SU-DHL-6 (cell line): ENCODE measurements at regions not wholly inside any gene's neighbourhood (a gene's known extent, or its start where the extent isn't known, plus 50 kb on each side); places are given as distances from the start of the nearest gene placed in this dataset.

ENCODE experiments used
- EZH2phosphoT487 ChIP-seq: fragments of 200-600 bp; sonication (generic), shearing (Covaris generic); conservative IDR thresholded peaks from 2 replicates; pipeline ENCODE4 v1.6.1; 2018; ENCODE audit warnings: mild to moderate bottlenecking, antibody characterized with exemption, low read length, moderate library complexity, mixed read lengths
- TF ChIP-seq, protein P1 (sequence below): fragments of 200-600 bp; sonication (generic); IDR thresholded peaks from one replicate; pipeline ENCODE4 v1.5.1; 2017; ENCODE audit warnings: antibody characterized with exemption, mild to moderate bottlenecking, low read length, moderate library complexity; ENCODE audit not compliant: insufficient read depth, poor library complexity, severe bottlenecking

DNA sequence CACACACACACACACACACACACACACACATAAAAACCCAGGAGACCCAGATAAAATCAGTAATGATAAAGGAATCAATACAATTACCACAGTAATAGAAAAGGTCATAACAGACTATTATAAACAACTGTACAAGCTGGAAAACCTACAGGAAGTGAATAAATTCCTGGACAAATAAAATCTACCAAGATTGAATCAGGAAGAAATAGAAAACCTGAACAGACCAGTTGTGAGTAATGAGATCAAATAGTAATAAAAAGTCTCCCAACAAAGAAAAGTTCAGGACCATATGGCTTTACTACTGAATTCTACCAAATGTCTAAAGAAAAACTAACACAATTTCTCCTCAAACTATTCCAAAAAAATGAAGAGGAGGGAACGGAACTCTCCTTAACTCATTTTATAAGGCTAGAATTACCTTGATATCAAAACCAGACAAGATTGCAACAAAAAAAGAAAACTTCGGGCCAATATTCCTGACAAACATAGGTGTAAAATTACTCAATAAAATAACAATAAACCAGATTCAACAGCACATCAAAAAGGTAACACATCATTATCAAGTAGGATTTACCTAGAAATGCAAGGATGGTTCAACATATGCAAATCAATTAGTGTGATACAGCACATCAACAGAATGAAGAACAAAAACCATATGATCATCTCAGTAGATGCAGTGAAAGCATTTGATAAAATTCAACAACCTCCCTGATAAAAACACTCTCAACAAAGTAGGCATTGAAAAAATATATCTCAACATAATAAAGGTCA, 325.2 kb upstream of the POU5F2 start:
- TF ChIP-seq, protein P1, sequence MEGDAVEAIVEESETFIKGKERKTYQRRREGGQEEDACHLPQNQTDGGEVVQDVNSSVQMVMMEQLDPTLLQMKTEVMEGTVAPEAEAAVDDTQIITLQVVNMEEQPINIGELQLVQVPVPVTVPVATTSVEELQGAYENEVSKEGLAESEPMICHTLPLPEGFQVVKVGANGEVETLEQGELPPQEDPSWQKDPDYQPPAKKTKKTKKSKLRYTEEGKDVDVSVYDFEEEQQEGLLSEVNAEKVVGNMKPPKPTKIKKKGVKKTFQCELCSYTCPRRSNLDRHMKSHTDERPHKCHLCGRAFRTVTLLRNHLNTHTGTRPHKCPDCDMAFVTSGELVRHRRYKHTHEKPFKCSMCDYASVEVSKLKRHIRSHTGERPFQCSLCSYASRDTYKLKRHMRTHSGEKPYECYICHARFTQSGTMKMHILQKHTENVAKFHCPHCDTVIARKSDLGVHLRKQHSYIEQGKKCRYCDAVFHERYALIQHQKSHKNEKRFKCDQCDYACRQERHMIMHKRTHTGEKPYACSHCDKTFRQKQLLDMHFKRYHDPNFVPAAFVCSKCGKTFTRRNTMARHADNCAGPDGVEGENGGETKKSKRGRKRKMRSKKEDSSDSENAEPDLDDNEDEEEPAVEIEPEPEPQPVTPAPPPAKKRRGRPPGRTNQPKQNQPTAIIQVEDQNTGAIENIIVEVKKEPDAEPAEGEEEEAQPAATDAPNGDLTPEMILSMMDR = no peak
- no peak for TF ChIP-seq EZH2phosphoT487
